CD4-positive, alpha-beta T cell treated with Interleukin-21 for 1 hour (primary cell): ENCODE measurements at regions not wholly inside any gene's neighbourhood (a gene's known extent, or its start where the extent isn't known, plus 50 kb on each side); places are given as distances from the start of the nearest gene placed in this dataset.

Experiments used
- DNase-seq: peaks from one replicate; pipeline ENCODE4 v3.0.0-alpha.2; 2020

DNA sequence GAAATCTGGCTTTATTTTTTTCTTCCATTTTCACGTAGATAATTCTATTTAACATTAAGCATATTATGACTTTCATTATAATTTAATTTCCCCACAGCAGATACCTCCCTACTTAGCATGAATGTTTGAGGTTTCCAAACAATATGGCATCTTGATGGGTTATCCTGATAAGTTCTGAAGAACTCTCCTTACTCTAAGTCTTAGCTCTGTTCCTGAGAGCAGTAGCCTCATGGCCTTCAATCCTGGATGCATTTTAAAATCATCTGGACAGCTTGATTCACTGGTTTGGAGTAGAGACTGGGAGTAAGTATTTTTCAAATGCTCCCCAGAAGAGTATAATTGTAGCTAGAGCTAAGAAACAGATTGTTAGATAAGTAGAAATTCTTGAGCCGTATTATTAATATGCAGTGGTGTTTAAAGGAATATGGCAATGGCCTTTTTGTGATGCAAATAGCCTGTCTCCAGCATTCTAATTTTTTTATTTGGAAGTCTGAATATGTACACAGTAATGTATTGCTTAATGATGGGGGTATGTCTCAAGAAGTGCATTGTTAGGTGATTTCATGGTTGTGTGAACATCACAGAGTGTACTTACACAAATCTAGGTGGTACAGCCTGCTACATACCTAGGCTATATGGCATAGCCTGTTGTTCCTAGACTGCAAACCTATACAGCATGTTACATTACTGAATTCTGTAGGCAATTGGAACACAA, 110.5 kb upstream of the EEF1E1 start:
- DNase-seq, result no peak

DNA sequence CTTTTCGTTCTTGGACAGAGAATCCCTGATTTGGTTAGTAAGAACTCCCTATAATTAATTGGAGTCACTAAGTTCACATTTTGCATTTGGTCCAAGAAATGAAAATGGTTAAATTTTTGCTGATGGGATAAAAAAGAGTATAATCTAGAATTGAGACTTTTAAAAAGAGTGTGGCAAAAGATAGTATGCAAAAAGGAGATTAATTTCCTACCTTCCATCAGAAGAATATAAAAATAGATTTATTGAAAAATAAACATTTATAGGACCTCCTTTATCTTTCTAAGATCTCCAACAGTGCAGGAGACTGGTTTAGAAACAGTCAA, 105.5 kb upstream of the EEF1E1 start:
- DNase-seq, result no peak

- no peak for DNase-seq
Observed at GRCh38 chr6:8207191-8207868, 105.0 kb upstream of the EEF1E1 start.

DNA sequence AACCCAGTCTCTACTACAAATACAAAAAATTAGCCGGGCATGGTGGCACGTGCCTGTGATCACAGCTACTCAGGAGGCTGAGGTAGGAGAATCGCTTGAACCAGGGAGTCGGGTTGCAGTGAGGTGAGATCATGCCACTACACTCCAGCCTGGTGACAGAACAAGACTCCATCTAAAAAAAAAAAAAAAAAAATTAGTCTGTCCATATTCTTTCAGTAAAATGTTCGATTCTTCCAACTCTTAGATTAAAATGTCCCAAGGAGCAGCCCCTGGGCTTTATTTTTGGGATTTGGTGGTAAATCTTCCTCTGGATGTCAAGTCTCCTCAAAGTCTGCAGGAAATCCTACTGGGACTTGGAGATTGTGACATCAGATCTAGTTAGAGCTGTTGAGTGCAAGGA, 101.0 kb upstream of the EEF1E1 start:
- DNase-seq, result no peak

DNA sequence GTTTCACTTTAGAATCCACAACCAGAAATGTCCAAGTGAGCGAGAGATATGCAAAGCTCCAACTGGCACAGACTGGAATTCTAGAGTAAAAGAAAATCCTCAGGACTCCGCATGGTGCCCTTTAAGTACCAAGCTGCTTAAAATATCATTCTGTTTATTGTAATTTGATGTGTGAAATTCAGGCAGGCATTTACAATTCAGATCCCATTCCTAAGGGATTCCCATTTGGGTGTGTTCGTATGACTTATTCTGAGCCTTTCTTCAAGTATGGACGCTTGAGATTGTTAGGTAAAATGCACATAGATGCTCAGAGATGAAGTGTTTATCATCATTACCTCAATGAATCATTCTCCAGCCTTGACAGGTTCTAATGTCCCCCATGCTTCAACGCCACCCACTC, 99.3 kb upstream of the EEF1E1 start:
- no peak for DNase-seq

DNA sequence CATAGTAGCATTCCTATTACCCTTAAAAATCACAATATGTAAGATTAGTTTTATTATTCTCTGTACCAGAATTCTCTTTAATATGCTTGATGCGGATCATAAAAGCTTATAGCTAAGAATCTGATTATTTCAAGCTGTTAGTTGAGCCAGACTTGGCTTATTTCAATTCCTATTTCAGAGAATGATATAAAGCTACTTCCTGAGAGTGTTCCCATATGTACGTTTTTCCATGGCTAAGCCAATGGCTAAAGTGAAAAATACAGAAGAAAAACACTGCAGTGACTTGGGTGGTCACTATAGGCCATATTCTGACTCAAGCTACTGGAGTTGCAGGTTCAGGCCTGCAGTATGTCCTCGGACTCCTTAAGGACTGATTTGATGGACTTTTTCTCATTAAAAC, 97.9 kb upstream of the EEF1E1 start:
- no peak for DNase-seq

GRCh38 chr6:8195714-8196102, 93.4 kb upstream of the EEF1E1 start:
- no peak for DNase-seq

DNA sequence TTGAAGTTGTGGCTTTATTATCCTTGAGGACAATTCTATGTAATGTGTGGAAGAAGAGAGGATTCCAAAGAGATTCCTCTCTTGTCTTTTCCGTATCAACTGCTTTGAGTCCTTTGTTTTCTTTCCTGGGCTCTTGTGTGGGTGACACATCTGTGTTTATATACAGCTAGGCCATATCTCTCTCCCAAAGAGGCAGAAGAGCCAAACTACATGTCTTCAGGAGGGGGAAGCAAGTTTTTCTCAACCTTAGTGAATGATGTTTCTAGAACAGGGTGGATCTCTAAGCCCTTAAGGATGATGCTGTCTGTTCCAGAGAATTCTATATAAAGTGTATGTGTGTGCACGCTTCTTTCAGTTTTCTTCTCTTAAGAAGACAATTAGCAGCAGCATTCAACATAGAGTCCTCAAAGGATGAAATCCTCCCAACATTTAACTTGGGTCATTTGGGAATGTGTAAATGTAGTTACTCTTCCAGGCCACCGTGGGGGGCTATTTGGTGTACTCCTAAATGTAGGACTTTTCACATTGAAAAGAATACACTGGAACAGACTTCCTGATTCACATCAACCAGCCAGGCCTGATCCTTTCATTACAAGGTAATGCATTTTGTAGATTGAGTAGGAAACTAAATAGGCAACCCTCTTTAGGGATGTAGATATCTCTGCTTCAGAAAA, 92.8 kb upstream of the EEF1E1 start:
- DNase-seq, result no peak

GRCh38 chr6:8194490-8194889, 92.1 kb upstream of the EEF1E1 start:
- no peak for DNase-seq

GRCh38 chr6:8193541-8193940, 91.2 kb upstream of the EEF1E1 start:
- no peak for DNase-seq

DNA sequence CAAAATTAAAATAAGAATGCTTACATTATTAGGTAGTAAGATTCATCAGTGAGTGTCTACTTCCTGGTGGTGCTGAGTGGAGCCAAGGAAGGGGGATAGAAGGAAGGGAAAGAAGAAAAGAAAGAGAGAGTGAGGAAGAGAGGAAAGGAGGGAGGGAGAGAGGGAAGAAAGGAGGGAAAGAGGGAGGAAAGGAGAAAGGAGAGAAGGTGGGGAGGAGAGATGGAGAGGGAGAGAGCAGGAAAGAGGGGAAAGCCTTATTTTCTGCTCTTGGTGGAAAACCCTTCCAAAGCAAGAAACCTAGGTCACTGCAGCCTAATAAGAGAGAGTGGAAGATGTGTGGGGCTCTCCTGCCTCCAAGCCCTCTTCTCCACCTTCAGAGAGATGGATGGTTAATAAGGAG, 90.2 kb upstream of the EEF1E1 start:
- DNase-seq, result no peak

GRCh38 chr6:8192067-8192466, 89.7 kb upstream of the EEF1E1 start:
- no peak for DNase-seq

DNA sequence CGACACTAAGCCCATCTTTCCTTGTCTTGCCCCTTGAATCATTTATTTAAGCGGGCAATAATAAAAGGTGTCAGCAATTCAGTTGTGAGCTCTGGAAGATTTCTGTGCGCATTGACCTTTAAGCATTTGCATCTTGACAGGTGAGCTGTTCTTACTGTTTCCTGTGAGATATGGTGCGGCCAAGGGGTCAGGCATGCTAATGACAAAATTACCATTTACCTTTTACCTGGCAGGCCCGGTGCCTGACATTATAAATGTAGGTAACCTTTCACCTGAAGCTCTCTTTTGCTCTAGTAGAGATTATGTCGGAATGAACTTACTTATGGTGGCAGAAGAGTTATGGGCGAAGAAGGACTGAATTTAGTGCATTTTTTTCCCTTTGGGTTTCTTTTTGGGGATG, 89.3 kb upstream of the EEF1E1 start:
- DNase-seq, result no peak

DNA sequence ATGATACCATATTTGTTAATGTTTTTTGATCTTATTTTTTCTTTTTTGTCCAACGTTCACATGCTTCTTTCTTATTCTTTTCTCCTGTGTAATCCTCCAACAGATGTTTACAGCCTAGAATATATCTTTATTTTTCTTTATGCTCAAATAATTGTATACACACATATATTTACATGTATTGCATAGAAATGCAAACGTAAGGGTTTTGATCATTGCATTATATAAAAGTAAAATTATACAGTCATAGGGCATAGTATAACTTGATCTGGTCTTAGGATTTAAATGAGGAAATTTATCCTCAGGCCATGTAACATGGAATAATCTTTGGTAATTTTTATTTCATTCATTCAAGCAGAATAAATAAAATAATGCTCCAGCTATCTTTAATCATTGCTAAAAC, 84.9 kb upstream of the EEF1E1 start:
- DNase-seq, result no peak

- no peak for DNase-seq
Observed at GRCh38 chr6:8182902-8183665, 80.7 kb upstream of the EEF1E1 start.

GRCh38 chr6:8181951-8182845, 79.8 kb upstream of the EEF1E1 start:
- no peak for DNase-seq

- DNase-seq, result no peak
Observed at GRCh38 chr6:8181160-8181881, 79.0 kb upstream of the EEF1E1 start.

GRCh38 chr6:8180327-8181159, 78.2 kb upstream of the EEF1E1 start:
- no peak for DNase-seq

- DNase-seq, result no peak
Observed at GRCh38 chr6:8177721-8178120, 75.4 kb upstream of the EEF1E1 start.

DNA sequence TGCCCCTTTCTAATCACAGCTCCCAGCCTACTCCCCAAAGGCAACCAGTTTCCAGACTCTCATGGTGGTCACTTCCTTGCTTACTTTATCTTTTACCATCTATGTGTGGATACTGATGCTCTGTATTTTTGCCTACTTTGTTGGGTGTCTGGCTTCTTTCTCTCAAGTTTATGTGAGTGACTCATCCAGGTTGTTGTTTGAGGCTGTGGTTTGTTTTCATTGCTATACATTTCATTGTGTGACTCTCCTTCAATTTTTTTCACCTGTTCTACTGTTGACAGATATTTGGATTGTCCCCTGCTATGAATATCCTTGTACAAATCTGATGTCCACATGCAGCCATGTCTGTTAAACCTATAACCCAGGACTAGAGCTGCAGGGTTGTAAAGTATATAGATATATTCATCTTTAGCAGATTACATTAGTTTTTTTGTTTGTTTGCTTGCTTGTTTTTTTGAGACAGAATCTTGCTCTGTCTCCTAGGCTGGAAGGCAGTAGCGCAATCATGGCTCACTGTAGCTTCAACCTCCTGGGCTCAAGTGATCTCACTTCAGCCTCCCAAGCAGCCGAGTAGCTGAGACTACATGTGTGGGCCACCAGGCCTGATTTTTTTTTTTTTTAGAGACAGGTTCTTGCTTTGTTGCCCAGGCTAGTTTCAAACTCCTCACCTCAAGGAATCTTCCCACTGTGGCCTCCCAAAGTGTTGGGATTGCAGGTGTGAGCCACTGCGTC, 72.9 kb upstream of the EEF1E1 start:
- no peak for DNase-seq
